CD4-positive, alpha-beta T cell treated with Interleukin-2 at 100 ng/mL for 4 hours (primary cell): ENCODE measurements at regions not wholly inside any gene's neighbourhood (a gene's known extent, or its start where the extent isn't known, plus 50 kb on each side); places are given as distances from the start of the nearest gene placed in this dataset.
"Not testable (repeated sequence)": the region's sequence is repeated elsewhere in the genome, so short reads cannot be mapped to it uniquely, and the experiment has no call there.

ENCODE experiments used
- DNase-seq: peaks from one replicate; pipeline ENCODE4 v3.0.0-alpha.2; 2020; ENCODE audit warnings: low spot score

GRCh38 chr3:72175296-72175858, 390.4 kb upstream of the PROK2 start:
- no peak for DNase-seq

- DNase-seq: no peak
Observed at GRCh38 chr3:72174890-72175289, 389.9 kb upstream of the PROK2 start.

- no peak for DNase-seq
Observed at GRCh38 chr3:72174040-72174439, 389.1 kb upstream of the PROK2 start.

GRCh38 chr3:72171946-72172345, 387.0 kb upstream of the PROK2 start:
- DNase-seq: no peak

GRCh38 chr3:72171463-72171881, 386.5 kb upstream of the PROK2 start:
- no peak for DNase-seq

- no peak for DNase-seq
Observed at GRCh38 chr3:72169561-72170472, 384.9 kb upstream of the PROK2 start.

- no peak for DNase-seq
Observed at GRCh38 chr3:72169120-72169519, 384.2 kb upstream of the PROK2 start.

GRCh38 chr3:72165808-72166207, 380.9 kb upstream of the PROK2 start:
- DNase-seq: no peak

- DNase-seq: no peak
Observed at GRCh38 chr3:72165317-72165716, 380.4 kb upstream of the PROK2 start.

GRCh38 chr3:72164635-72164978, 379.7 kb upstream of the PROK2 start:
- no peak for DNase-seq

- no peak for DNase-seq
Observed at GRCh38 chr3:72163809-72164634, 379.1 kb upstream of the PROK2 start.

GRCh38 chr3:72162649-72163184, 377.8 kb upstream of the PROK2 start:
- DNase-seq: no peak

GRCh38 chr3:72161881-72162595, 377.1 kb upstream of the PROK2 start:
- DNase-seq: no peak

- not testable (repeated sequence) for DNase-seq
Observed at GRCh38 chr3:72161285-72161684, 376.3 kb upstream of the PROK2 start.

GRCh38 chr3:72160351-72160750, 375.4 kb upstream of the PROK2 start:
- no peak for DNase-seq

GRCh38 chr3:72159487-72159886, 374.5 kb upstream of the PROK2 start:
- DNase-seq: no peak

GRCh38 chr3:72158639-72159326, 373.8 kb upstream of the PROK2 start:
- DNase-seq: no peak

- DNase-seq: no peak
Observed at GRCh38 chr3:72157748-72158638, 373.0 kb upstream of the PROK2 start.

- no peak for DNase-seq
Observed at GRCh38 chr3:72155391-72156064, 370.6 kb upstream of the PROK2 start.
